ENCODE measurements at regions not wholly inside any gene's neighbourhood (a gene's known extent, or its start where the extent isn't known, plus 50 kb on each side); places are given as distances from the start of the nearest gene placed in this dataset.

DNA sequence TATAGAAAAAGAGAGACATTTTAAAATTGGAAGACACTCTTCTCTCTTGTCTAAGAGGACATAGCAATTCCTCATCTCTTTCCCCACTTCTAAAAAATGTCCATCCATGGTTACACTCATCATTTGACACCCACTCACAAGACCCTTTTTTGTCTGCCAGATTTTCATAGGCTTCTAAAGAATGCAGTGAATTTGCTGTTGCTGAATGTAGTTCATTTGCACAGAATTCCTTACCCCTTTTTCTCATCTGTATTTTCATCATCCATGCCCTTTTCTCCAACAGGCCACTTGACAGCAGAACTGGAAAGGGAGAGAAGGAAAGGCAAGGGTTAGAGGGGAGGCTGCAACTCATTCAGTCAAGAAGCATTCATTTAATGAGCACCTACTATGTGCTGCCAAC, 128.0 kb downstream of the NUAK1 start:
- intact Hi-C loops (cut with micrococcal nuclease), result no loop called here
- Mint-ChIP-seq H3K27me3 (peaks cover 2% of the 10 kb centered on the region), H3K9me3 (no peaks in the 10 kb centered on the region), H3K4me1 (no peaks in the 10 kb centered on the region), H3K4me3 (no peak overlapping the region), H3K27ac (no peak overlapping the region), H3K36me3 (ENCODE audit: low read depth) (no peaks in the 10 kb centered on the region)
- ATAC-seq (ENCODE audit: low read depth) (no peak), DNase-seq (no peak)
- ChIA-PET POLR2A (no interaction called here), CTCF (no interaction called here)
- TF ChIP-seq, protein P1, sequence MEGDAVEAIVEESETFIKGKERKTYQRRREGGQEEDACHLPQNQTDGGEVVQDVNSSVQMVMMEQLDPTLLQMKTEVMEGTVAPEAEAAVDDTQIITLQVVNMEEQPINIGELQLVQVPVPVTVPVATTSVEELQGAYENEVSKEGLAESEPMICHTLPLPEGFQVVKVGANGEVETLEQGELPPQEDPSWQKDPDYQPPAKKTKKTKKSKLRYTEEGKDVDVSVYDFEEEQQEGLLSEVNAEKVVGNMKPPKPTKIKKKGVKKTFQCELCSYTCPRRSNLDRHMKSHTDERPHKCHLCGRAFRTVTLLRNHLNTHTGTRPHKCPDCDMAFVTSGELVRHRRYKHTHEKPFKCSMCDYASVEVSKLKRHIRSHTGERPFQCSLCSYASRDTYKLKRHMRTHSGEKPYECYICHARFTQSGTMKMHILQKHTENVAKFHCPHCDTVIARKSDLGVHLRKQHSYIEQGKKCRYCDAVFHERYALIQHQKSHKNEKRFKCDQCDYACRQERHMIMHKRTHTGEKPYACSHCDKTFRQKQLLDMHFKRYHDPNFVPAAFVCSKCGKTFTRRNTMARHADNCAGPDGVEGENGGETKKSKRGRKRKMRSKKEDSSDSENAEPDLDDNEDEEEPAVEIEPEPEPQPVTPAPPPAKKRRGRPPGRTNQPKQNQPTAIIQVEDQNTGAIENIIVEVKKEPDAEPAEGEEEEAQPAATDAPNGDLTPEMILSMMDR (IDR thresholded peaks at IDR 0.05), result no peak
